HL-60 (cell line): ENCODE measurements at regions not wholly inside any gene's neighbourhood (a gene's known extent, or its start where the extent isn't known, plus 50 kb on each side); places are given as distances from the start of the nearest gene placed in this dataset.

Experiments used
- DNase-seq, 2 experiments: peaks; one replicate each; pipeline ENCODE4 v3.0.0-alpha.2; 2010 to 2020; ENCODE audit warnings: low read depth in 1 of 2, low spot score in 1 of 2
- H3K27ac ChIP-seq: fragments of 250-450 bp; sonication (Bioruptor Pico); replicated peaks from 2 replicates; pipeline ENCODE4 v1.5.1; 2020; ENCODE audit warnings: mild to moderate bottlenecking, moderate library complexity
- H3K27me3 ChIP-seq: fragments of 250-450 bp; sonication (Bioruptor Pico); 2 replicates; pipeline ENCODE4 v1.5.1; 2021; ENCODE audit warnings: mild to moderate bottlenecking, moderate library complexity; ENCODE audit not compliant: insufficient read depth, poor library complexity, severe bottlenecking
- H3K4me3 ChIP-seq: replicated peaks from 2 replicates; pipeline ENCODE4 v1.5.1; 2011; ENCODE audit warnings: mild to moderate bottlenecking, control low read depth, low read length; ENCODE audit not compliant: insufficient read depth
- GABPA ChIP-seq: IDR thresholded peaks from 2 replicates; pipeline ENCODE4 v1.6.1; 2012; ENCODE audit warnings: low read depth
- POLR2AphosphoS5 ChIP-seq: IDR thresholded peaks from 2 replicates; pipeline ENCODE4 v1.6.1; 2012; ENCODE audit warnings: low read depth
- REST ChIP-seq: IDR thresholded peaks from 2 replicates; pipeline ENCODE4 v1.6.1; 2012; ENCODE audit warnings: low read depth; ENCODE audit not compliant: insufficient replicate concordance
- SPI1 ChIP-seq: IDR thresholded peaks from 2 replicates; pipeline ENCODE4 v1.6.1; 2012; ENCODE audit warnings: low read depth, mild to moderate bottlenecking, borderline replicate concordance
- TF ChIP-seq, protein P1 (sequence below): IDR thresholded peaks from one replicate; pipeline ENCODE4 v1.5.1; 2011; ENCODE audit warnings: low read length, control low read depth, inconsistent platforms; ENCODE audit not compliant: insufficient read depth

GRCh38 chr12:67795236-67795635 lies 146.7 kb downstream of the DYRK2 start:
- Histone ChIP-seq H3K4me3 (no peak overlapping the region), H3K27ac (no peak overlapping the region), H3K27me3 (no peaks in the 10 kb centered on the region)
- DNase-seq, result no peak
- TF ChIP-seq REST (no peak), GABPA (no peak), POLR2AphosphoS5 (no peak), SPI1 (no peak)
- TF ChIP-seq, protein P1, sequence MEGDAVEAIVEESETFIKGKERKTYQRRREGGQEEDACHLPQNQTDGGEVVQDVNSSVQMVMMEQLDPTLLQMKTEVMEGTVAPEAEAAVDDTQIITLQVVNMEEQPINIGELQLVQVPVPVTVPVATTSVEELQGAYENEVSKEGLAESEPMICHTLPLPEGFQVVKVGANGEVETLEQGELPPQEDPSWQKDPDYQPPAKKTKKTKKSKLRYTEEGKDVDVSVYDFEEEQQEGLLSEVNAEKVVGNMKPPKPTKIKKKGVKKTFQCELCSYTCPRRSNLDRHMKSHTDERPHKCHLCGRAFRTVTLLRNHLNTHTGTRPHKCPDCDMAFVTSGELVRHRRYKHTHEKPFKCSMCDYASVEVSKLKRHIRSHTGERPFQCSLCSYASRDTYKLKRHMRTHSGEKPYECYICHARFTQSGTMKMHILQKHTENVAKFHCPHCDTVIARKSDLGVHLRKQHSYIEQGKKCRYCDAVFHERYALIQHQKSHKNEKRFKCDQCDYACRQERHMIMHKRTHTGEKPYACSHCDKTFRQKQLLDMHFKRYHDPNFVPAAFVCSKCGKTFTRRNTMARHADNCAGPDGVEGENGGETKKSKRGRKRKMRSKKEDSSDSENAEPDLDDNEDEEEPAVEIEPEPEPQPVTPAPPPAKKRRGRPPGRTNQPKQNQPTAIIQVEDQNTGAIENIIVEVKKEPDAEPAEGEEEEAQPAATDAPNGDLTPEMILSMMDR, result no peak

- TF ChIP-seq REST (no peak), GABPA (no peak), POLR2AphosphoS5 (no peak), SPI1 (no peak)
- TF ChIP-seq, protein P1, result no peak
- H3K27me3 ChIP-seq, result no peaks in the 10 kb centered on the region
- no peak overlapping the region for H3K27ac ChIP-seq
- H3K4me3 ChIP-seq, result no peak overlapping the region
- DNase-seq, result no peak
Measured at GRCh38 chr12:67797185-67797741, 148.7 kb downstream of the DYRK2 start.

DNA sequence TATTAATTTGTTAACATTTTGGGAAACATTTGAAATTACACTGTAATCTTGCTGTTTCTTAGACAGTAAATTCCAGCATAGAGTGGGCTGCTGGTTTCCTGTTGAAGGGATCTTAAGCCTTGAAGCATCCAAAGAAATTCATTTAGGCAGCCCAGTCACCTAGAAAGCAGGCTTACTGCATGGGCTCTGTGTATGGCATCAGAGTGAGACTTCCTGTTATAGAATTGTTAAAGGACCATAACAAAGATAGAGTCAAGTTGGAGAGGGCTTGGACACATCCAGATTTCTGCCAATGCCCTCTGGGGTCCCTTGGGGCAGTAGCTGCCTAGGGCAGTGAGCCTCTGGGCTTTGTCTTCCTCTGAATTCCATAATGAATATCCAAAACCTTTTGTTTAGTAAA lies 149.2 kb downstream of the DYRK2 start:
- no peaks in the 10 kb centered on the region for H3K27me3 ChIP-seq
- DNase-seq, result no peak
- no peak overlapping the region for H3K27ac ChIP-seq
- no peak overlapping the region for H3K4me3 ChIP-seq
- TF ChIP-seq GABPA (no peak), SPI1 (no peak), POLR2AphosphoS5 (no peak), REST (no peak)
- TF ChIP-seq, protein P1, result no peak
